Fibroblast of skin of left biceps (primary cell): ENCODE measurements at regions not wholly inside any gene's neighbourhood (a gene's known extent, or its start where the extent isn't known, plus 50 kb on each side); places are given as distances from the start of the nearest gene placed in this dataset.

Experiments used
- DNase-seq, 2 experiments: peaks; one replicate each; pipeline ENCODE4 v3.0.0-alpha.2; 2013; ENCODE audit warnings: low read depth in 2 of 2

DNA sequence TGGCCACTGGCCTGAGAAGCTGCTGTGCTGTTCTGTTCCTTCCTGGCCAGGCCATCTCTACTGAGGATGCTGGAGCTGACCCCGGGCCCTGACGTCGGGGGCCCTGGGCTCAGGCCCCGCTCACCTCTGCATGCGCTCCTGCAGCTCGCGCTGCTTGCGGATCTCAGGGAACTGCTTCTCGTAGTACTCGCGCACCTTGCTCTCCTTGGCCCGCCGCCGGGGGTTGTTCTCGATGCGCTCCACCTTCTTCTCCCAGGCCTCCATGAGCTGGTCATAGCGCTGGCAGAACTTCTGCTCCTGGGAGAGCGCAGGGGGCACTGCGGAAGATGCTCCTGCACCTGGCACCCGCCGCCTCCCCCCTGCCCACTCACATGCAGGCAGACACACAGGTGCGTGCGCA, 135.6 kb downstream of the RFLNA start:
- DNase-seq = no peak

DNA sequence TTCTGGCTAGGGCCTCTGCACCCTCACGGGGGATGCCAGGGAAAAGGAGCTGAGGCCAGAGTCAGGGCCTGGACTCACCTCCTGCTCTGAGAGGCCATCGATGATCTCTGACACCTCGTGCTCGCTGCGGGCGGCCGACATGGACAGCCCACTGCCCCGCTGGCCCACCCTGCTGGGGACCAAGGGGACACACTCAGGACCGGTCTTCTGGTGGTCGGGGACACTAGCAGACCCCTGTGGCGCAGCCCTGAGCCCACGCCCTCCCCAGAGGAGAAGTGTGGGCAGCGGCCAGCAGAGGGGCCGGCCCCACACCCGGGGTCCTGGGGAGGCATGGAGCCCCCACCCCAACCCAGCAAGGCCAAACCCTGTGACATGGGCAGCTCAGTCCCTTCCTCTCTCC, 134.6 kb downstream of the RFLNA start:
- no peak for DNase-seq

DNA sequence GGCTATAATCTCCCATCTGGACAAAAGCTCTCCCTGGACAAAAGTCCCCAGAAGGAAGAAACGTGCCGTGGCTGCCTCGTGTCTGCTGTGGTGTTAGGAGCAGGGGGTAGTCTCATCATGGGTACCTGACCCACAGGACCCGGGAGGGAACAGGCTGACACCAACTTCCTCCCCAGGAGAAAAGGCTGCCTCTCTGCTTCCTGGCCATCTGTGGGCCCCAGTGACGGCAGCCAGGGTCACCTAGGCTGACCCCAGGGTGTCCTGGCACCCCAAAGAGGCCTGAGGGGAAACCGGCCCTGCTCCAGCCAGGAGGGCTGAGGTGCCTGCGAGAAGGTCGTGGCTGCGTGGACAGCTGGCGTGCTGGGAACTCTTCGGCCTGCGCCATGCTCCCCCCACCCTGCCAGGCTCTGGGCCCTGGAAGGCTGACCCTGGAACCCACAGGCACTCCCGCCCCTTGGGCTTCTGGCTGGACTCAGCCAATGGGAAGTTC, 133.9 kb downstream of the RFLNA start:
- no peak for DNase-seq

DNA sequence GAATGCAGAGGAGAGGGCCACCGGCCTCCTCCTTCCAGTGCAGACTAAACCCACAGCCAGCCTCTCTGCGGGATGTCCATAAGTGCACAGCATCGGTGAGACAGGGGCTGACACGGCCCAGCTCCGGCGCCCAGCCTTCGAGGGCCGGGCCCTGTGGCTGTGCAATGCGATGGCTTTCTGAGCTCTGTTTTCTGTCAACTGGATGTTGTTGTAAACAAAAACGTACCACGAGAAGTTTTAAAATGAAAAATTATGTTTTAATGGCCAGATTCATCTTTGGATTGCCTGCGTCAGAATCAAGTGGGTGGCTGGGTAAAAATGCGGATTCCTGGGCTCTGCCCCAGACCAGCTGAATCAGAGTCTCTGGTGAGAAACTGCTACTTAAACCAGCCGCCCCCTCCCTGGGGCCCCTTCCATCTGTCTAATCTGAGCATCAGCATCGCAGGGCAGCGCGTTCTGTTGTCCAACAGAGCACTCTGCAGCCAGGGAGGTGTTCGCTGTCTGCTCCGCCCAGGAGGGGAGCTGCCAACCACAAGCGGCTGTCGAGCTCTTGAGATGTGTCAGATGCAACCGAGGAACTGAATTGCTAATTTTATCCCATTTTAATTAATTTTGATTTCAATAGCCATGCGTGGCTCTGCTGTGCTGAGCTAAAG, 133.4 kb downstream of the RFLNA start:
- DNase-seq = peak; percentile 34 to 35

DNA sequence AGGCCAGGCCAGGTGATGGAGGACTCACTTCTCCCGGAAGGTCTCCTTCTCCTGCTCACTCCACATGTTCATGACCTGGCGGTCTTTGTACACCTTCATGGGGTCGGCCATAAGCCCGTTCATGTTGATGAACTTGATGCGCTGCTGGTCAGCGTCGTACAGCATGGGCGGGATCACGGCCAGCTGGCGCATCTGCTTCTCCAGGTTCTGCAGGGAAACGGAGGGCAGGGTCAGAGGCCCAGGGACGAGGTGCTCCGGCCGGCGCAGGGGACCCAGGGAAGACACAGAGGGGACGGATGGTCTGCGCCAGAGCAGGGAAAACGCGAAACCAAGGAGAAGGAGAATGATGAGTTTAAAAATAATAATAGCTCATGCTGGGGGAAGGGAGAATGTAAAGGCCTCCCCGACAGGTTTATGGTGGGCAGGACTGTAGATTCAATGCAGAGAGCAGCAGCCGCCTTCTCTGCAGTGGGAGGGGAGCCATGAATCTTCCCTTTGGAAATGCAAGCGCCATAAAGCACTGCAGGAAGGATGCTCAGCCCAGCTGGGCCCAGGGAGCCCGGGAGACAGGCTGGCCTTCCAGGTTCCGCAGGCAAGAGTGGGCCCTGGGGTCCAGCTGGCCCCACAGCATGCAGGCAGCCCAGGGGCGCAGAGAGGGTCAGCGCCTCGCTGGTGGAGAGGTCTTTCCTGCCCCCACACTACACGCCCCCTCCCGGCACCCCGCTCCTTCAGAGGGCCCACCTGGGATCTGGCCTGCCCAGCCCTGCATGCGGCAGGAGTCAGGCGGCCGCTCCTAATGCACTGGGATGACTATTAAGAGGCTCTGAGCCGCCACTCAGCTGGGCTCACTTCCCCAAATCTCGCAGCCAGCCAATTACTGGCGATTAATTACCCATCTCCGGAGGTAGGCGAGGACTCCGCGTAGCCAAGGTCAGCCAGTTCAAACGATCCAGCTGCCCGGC, 132.0 kb downstream of the RFLNA start:
- no peak for DNase-seq

DNA sequence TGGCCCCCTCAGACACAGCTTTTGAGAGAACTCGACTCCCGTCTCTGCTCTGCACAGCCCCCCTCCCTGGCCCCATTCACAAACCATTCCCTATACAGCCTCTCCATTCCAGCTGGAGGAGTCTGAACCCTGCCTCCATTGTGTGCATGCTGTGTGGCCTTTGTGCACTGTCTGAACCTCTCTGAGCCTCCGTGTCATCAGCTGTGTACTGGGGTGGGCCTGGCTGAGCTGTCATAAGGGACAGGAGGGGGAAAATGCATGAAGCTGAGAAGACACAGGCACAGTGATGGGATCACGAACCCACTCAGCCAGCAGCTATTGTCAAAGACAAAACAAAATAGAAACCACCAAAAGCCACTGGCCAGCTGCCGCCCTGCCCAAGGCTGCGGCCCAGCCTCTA, 130.8 kb downstream of the RFLNA start:
- no peak for DNase-seq

DNA sequence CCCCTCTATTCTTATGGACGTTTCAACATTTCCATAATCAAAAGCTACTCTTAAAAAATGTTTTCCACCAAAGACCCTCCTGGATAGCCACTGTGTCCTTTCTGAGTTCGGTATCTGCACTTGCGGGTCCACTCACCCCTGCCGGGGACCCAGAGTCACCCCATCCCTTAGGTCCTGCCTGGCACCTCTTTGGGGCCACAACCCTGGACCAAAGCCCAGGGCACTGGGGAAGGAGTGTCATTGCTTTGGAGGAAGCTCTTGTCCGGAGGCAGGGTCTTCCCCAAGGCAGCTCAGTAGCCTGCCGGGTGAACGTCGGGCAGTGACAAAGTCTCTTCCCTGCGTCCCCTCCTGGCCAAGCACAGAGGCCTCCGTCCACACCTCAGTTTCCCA, 129.6 kb downstream of the RFLNA start:
- DNase-seq = no peak

DNA sequence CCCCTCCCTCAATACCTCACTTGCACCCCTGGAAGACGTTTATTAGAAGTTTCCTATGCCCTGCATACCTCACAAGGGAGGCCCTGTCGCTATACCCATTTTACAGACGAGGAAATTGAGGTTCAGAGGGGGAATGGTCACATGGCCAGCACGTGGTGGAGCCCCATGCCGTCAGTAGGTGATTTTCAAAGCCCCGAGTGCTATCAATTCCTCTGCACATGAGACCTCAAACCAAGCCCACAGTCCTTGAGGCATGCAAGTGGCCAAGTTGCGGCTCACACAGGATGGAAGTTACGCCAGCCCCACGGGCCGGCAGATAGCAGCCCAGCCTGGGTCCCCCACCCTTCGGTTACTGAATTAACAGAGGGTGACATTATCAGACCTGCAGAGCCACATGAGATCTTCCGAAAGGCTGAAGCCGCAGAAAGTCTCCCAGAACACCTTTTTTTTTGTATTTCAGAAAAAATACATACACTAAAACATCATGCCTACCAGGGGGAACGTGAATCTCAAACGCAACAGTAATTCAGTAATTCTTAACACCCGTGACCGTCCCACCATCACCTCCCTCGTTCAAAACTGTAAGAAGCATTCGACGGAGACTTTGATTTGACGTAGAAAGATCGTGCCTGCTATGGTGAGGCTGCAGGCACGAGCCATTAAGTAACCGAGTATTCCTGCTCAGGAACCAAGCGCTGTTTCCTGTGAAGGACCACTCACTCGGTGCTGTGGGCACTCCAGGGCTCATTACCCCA, 129.0 kb downstream of the RFLNA start:
- DNase-seq = no peak

DNA sequence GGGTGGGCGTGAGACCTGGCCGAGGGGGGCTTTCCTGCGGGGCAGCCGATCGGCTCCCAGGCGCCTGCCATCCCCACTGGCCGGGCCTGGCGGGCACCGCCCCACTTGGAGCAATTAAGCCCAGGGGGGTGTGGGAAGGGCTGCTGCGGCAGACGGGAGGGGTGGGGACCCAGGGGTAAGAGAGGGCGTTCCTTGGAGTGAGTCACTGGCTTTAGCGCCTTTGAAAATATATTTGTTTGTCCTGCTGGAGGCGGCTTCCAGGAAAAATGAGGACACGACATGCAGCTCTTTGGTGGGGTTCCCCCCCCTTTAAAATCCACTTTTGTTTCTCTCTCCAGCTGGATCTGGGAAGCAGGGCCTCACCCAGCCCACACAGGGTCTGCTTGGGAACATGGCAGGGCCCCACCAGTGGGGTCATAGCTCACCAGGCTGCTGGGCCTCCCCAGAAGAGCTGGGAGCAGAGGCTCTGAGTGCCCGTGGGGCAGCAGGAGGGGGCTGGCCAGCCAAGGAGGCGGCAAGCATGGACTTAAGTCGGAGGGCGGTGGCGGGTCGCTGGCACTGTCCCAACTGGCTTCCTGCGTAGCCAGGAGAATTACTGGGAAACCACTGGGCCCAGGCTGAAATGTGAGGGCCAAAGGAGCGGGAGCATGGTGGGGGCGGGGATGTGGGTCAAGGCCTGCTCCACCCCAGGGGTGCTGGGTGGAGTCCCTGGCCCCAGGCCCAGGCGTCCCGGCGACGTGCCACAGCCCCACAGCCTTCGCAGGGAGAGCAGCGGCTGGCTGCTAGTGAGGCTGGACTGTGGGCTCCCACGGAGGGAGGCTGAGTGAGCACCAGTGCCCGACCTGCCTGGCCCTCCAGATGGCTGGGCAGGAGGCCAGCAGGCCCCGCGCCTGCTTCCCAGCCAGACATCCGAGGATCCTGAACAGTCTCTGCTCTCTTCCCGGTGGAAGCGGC, 128.0 kb downstream of the RFLNA start:
- peak; percentile 50 to 57 for DNase-seq

DNA sequence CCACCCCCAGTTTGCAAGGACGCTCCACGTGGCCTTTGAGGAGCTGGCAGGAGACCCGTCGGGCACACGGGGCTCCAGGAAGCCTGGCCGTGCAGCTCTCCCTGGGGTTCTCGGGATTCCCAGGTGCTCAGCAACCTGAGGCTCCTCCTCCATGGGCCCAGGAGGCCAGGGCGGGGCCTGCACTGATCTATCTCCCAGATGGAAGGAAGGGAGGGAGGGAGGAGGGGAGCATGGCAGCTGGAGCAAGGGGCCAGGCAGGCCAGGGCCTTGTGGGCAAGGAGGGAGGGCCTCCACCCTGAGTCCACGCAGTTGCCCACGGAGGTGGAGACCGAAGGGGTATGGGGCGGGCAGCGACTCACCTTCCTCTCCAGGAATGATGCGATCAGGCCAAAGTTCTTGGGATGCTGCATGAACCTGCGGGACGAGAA, 127.3 kb downstream of the RFLNA start:
- DNase-seq = no peak

DNA sequence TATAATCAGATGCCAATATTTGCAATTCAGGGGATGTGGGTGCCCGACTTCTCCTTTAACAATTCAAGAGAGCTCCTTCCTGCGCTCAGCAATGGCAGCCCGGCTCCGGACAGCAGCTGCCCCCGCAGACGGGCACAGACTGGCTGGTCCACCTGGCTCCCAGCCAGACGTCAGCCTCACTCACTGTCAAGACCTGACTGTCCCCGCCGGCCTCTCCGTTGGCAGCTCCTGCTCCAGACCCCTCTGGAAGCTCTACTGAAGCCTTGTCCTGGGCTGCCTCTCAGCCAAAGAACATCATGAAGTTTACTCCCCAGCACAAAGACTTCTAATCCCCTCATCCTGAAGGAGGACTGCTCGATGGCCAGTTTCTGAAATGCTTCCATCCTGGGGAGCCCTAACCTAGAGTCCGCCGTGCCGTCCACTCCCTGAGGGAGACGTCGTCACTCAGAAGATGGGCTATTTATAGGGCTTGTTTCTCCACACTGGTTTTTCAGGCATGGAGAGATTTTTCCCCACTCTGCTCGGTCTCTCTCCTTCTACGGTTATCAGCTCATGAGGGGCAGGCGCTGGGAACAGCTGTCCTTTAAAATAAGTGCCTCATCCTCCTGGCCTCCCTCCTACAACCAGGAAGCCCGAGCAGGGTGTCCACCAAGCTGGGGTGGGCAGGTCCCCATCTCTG, 126.2 kb downstream of the RFLNA start:
- no peak for DNase-seq

DNA sequence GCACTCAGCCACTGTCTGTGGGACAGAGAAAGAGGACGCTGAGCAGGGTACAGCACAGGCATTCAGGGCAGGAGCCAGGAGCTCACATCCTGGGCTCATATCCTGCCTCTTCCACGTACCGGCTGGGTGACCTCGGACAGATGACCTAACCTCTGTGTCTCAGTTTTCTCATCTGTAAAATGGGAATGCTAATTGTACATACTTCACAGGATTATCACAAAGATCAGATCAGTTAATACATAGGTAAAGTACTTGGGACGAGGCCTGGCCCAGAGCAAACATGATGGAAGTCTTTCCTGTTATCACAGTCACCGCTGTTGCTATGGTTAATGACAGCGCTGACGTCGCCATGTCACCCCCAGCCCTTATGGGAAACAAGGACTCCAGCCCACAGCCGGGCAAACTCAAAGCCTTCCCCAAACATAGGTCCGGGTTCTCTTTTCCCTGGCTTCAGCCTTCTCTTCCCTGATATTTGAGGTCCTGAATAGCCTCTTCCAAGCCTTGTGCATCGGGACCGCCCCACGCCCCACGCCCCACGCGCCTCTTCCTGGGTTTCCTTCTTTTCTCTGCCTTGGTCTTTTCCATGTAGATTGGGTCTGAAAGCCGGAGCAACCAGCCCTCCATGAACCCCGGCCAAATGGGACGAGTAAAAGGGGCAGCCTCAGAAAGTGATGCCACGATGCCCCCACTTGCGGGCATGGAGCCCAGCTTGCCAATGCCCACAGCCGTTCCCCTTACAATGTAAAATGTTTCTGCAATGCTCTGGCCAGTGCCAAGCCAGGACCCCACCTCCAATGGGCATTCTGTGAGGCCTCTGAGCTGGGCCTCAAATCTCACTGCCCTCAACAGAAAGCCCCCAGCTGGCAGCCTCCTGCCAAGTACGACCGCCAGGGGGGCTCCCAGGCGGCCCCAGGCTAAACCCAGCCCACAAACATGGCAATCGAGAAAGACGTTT, 125.4 kb downstream of the RFLNA start:
- DNase-seq = no peak

DNA sequence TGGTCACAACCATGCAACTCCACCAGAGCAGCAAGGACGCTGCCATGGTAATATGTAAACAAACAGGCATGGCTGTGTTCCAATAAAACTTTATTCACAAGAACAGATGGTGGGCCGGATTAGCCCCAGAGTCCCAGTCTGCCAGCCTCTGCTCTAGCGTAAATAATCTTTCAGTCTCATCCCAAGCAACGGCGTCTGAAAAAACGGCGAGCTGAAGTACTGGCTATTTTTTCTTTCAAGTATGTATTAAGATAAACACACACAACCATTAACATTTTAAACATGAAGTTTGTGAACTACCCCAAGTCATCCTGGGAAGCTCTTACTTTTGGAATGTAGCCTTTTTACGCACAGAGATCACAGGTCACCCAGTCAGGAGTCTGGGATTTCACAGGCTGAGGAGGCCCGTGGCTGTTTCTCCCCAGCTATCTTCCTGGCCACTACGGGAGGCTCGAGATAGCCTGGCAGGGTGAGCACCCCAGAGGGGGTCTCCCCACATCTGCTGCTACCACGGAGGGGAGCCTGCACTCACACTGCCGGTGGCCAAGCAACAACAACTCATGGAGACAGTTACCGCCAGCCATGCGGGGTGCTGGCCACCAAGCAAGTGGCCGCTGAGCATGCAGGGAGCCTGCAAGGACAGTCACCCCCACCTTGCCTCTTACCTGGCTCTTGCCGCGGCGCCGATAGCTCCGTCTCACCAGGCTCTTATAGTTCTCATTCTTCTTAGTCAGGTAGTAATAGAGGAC, 124.6 kb downstream of the RFLNA start:
- DNase-seq = no peak

DNA sequence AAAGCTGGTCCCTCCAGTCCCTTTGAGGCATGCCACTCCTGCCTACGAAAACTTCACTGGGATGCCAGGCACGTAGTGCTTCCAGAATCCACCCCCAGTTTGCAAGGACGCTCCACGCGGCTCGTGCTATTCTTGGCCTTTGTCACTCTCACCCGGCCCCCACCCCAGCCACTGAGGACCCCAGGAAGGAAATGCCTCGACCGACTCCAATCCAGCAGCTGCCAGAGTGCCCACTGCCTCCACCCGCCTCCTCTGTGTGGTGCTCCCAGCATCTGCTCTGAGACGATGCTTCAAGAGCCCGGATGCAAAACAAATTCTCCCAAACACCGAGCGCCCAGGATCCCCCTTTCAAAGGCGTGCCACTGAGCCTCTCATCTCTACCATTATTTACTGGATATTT, 123.9 kb downstream of the RFLNA start:
- no peak for DNase-seq

DNA sequence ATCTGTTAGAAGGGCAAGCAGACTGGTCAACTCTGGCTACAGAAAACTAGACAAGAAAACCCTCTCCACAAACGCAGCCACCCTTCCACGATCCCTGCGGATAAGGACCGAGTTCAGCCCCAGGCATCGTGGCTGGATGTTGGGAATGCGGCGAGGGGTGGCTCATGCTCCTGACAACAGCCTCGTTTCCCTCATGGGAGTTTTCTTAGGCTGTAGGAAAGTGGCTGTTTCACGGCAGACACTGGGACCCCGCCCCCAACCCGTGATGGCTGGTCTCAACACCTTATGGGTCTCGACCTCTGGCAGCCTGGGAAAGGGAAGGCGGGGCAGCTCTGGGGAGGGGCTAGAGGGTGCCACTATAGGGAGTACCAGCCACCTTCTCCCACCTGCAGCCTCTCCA, 123.3 kb downstream of the RFLNA start:
- no peak for DNase-seq

DNA sequence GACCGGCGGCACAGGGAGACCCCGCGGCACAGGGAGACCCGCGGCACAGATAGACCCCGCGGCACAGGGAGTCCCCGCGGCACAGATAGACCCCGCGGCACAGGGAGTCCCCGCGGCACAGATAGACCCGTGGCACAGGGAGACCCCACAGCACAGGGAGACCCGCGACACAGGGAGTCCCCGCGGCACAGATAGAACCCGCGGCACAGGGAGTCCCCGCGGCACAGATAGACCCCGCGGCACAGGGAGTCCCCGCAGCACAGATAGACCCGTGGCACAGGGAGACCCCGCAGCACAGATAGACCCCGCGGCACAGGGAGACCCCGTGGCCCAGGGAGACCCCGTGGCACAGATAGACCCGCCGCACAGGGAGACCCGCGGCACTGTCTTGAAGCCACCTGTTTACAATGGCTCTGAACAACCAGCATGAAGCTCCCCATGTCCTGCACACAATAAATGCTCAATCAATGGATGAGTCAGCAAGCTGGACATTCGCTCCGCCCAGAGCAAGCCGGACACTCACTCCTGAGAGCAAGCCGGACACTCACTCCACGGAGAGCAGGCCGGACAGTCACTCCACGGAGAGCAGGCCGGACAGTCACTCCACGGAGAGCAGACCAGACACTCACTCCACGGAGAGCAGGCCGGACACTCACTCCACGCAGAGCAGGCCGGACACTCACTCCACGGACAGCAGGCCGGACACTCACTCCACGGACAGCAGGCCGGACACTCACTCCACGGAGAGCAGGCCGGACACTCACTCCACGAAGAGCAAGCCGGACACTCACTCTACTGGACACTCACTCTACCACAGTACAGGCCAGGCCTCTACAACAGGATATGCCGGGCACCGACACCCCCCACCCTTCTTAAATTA, 121.9 kb downstream of the RFLNA start:
- DNase-seq = no peak

DNA sequence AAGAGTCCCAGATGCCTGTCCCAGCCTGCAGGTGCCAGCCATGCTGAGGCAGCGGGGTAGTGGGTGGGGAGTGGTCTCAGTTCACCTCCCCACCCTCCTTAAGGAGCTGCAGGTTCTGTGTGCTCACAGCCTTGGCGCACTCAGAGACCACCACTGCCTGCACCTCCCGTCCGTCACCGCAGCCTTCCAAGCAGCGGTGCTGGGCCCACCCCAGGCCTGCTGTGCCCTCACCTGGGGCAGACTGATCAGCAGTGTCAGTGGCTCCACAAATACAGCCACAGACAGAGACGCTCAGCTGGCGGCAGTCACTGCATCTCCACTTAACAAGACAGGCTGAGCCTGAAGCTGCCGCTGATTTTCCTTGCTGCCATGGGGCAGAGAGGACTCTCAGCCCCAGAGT, 120.2 kb downstream of the RFLNA start:
- DNase-seq = no peak

DNA sequence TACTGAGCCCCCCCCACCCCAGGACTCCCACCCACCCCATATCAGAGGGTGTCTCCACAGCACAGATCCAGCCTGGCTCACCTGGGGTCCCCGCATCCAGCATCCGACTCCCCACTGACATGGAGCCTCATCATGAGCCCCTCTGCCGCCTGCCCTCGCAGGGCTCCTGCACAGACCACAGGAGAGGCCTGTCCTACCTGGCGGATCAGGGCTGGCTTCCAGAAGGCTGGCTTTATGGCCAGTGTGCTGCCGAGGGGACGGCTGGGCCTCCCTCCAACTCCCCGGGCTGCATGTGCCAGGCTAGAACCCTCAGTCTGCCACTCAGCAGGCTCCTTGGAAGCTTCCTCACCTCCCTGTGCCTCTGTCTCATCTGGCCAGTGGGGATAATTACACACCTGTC, 119.0 kb downstream of the RFLNA start:
- DNase-seq = no peak
